Globus pallidus (tissue), 1 donor: ENCODE measurements at regions not wholly inside any gene's neighbourhood (a gene's known extent, or its start where the extent isn't known, plus 50 kb on each side); places are given as distances from the start of the nearest gene placed in this dataset.

Experiments
- DNase-seq: peaks from one replicate; pipeline ENCODE4 v3.0.0-alpha.2; 2015; ENCODE audit warnings: low spot score

- no peak for DNase-seq
Measured at GRCh38 chr18:23342506-23342905, 110.6 kb upstream of the RIOK3 start.

- no peak for DNase-seq
Measured at GRCh38 chr18:23350188-23350587, 102.9 kb upstream of the RIOK3 start.

- no peak for DNase-seq
Measured at GRCh38 chr18:23351521-23351920, 101.6 kb upstream of the RIOK3 start.

- no peak for DNase-seq
Measured at GRCh38 chr18:23352042-23352441, 101.0 kb upstream of the RIOK3 start.

- no peak for DNase-seq
Measured at GRCh38 chr18:23353459-23353858, 99.6 kb upstream of the RIOK3 start.

GRCh38 chr18:23354625-23355024 is 98.5 kb upstream of the RIOK3 start:
- no peak for DNase-seq

GRCh38 chr18:23355206-23355605 is 97.9 kb upstream of the RIOK3 start:
- DNase-seq: peak; percentile 57

GRCh38 chr18:23356424-23356823 is 96.7 kb upstream of the RIOK3 start:
- no peak for DNase-seq

GRCh38 chr18:23356915-23357601 is 96.0 kb upstream of the RIOK3 start:
- no peak for DNase-seq

- peak; percentile 49 for DNase-seq
Measured at GRCh38 chr18:23357996-23358594, 95.0 kb upstream of the RIOK3 start.

- DNase-seq: no peak
Measured at GRCh38 chr18:23359421-23359820, 93.7 kb upstream of the RIOK3 start.

GRCh38 chr18:23363865-23364570 is 89.1 kb upstream of the RIOK3 start:
- no peak for DNase-seq

- DNase-seq: no peak
Measured at GRCh38 chr18:23365602-23366001, 87.5 kb upstream of the RIOK3 start.

GRCh38 chr18:23369266-23369665 is 83.8 kb upstream of the RIOK3 start:
- peak; percentile 59 for DNase-seq

- no peak for DNase-seq
Measured at GRCh38 chr18:23373570-23373969, 79.5 kb upstream of the RIOK3 start.

- no peak for DNase-seq
Measured at GRCh38 chr18:23377669-23378301, 75.3 kb upstream of the RIOK3 start.

- DNase-seq: no peak
Measured at GRCh38 chr18:23378302-23378686, 74.8 kb upstream of the RIOK3 start.

GRCh38 chr18:23380001-23380550 is 73.0 kb upstream of the RIOK3 start:
- no peak for DNase-seq

- DNase-seq: no peak
Measured at GRCh38 chr18:23380817-23381216, 72.3 kb upstream of the RIOK3 start.

GRCh38 chr18:23383494-23383893 is 69.6 kb upstream of the RIOK3 start:
- DNase-seq: no peak

GRCh38 chr18:23384778-23385736 is 68.0 kb upstream of the RIOK3 start:
- DNase-seq: no peak
